Left lung (tissue), 4 donors: ENCODE measurements at regions not wholly inside any gene's neighbourhood (a gene's known extent, or its start where the extent isn't known, plus 50 kb on each side); places are given as distances from the start of the nearest gene placed in this dataset.

Experiments
- ATAC-seq: fragments of 200-7000 bp; cut with Tn5 transposase; one replicate; pipeline ENCODE4 v1.9.1; 2020; ENCODE audit warnings: moderate library complexity
- DNase-seq, 4 donors: peaks; one replicate each; pipeline ENCODE4 v3.0.0-alpha.2; 2013 to 2020
- H3K27ac ChIP-seq, 2 donors: fragments of 200-600 bp; sonication (generic) in 1 of 2; one replicate each; pipeline versions ENCODE4 v1.5.0 to v1.8.0; 2020 to 2021
- H3K27me3 ChIP-seq, 2 donors: fragments of 200-600 bp; sonication (generic) in 1 of 2; one replicate each; pipeline versions ENCODE4 v1.5.0 to v1.8.0; 2020 to 2021
- H3K36me3 ChIP-seq, 2 donors: fragments of 200-600 bp; sonication (generic) in 1 of 2; one replicate each; pipeline versions ENCODE4 v1.5.0 to v1.8.0; 2020 to 2021
- H3K4me1 ChIP-seq, 2 donors: fragments of 200-600 bp; one replicate each; pipeline ENCODE4 v1.8.0; 2021
- H3K4me3 ChIP-seq, 2 donors: fragments of 200-600 bp; sonication (generic) in 1 of 2; one replicate each; pipeline versions ENCODE4 v1.5.0 to v1.8.0; 2020 to 2021; ENCODE audit warnings: mild to moderate bottlenecking in 1 of 2
- H3K9me3 ChIP-seq, 2 donors: fragments of 200-600 bp; sonication (generic) in 1 of 2; one replicate each; pipeline versions ENCODE4 v1.5.0 to v1.8.0; 2020 to 2021
- CTCF ChIP-seq, 2 donors: fragments of 200-600 bp; sonication (generic) in 1 of 2; IDR thresholded peaks; one replicate each; pipeline versions ENCODE4 v1.5.0 to v1.8.0; 2021; ENCODE audit warnings: antibody characterized with exemption in 2 of 2
- intact Hi-C, 2 donors: fragments of 100-400 bp; cut with DNase I; formaldehyde crosslinking; loops; one replicate each; pipeline versions ENCODE4 v1.11.2 to v1.14.2; 2022
- donor health status: DM: no; HTN: yes; CAD: no.
- donor health status: DM: no; HTN: no; CAD: no.

DNA sequence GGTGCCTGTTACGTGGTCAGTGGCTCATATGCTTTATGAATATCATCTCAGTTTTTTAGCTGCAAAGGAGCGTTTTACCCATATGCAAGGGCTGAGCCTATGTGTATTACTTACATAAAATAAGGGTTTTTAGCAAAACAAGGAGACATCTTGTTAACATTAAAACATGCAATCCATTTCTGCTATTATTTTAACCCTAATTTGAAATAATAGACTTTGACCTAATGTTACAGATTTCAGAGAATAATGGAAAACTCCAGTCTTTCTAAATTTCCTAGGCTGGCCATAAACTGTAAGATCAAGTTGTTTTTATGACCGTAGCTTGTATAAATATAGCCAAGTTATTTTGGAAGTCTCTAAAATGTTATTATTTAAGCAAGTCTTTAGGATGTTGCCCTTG, 121.1 kb upstream of the SEMA6A start:
- no peak for DNase-seq
- no peaks in the 10 kb centered on the region for H3K36me3 ChIP-seq
- no peak overlapping the region for H3K27ac ChIP-seq
- peaks cover 0 to 3% of the 10 kb centered on the region in 2 donors for H3K9me3 ChIP-seq
- intact Hi-C loops, result no loop called here
- ATAC-seq, result no peak
- TF ChIP-seq CTCF (IDR thresholded peaks at IDR 0.05), result no peak
- H3K27me3 ChIP-seq, result no peaks in the 10 kb centered on the region
- no peaks in the 10 kb centered on the region for H3K4me1 ChIP-seq
- no peak overlapping the region for H3K4me3 ChIP-seq

- ATAC-seq (no peak), DNase-seq (no peak)
- H3K27ac ChIP-seq, result no peak overlapping the region
- H3K36me3 ChIP-seq, result no peaks in the 10 kb centered on the region
- no peaks in the 10 kb centered on the region for H3K9me3 ChIP-seq
- no peaks in the 10 kb centered on the region for H3K4me1 ChIP-seq
- TF ChIP-seq CTCF (IDR thresholded peaks at IDR 0.05), result no peak
- H3K27me3 ChIP-seq, result no peaks in the 10 kb centered on the region
- intact Hi-C loops, result no loop called here
- H3K4me3 ChIP-seq, result no peak overlapping the region
Measured at GRCh38 chr5:116686438-116686837, 111.8 kb upstream of the SEMA6A start.

GRCh38 chr5:116685931-116686330, 111.3 kb upstream of the SEMA6A start:
- Histone ChIP-seq H3K4me3 (no peak overlapping the region), H3K27ac (no peak overlapping the region), H3K4me1 (no peaks in the 10 kb centered on the region), H3K36me3 (no peaks in the 10 kb centered on the region), H3K9me3 (no peaks in the 10 kb centered on the region), H3K27me3 (no peaks in the 10 kb centered on the region)
- TF ChIP-seq CTCF (IDR thresholded peaks at IDR 0.05), result no peak
- intact Hi-C loops, result no loop called here
- DNase-seq (no peak), ATAC-seq (no peak)

GRCh38 chr5:116685069-116685468, 110.4 kb upstream of the SEMA6A start:
- no peaks in the 10 kb centered on the region for H3K4me1 ChIP-seq
- ATAC-seq (no peak), DNase-seq (no peak)
- no peak overlapping the region for H3K4me3 ChIP-seq
- no peaks in the 10 kb centered on the region for H3K27me3 ChIP-seq
- no peaks in the 10 kb centered on the region for H3K36me3 ChIP-seq
- no peak for TF ChIP-seq CTCF (IDR thresholded peaks at IDR 0.05)
- H3K9me3 ChIP-seq, result no peaks in the 10 kb centered on the region
- no peak overlapping the region for H3K27ac ChIP-seq
- intact Hi-C loops, result no loop called here

GRCh38 chr5:116681334-116682013, 106.9 kb upstream of the SEMA6A start:
- Histone ChIP-seq H3K36me3 (no peaks in the 10 kb centered on the region), H3K27ac (no peak overlapping the region), H3K9me3 (no peaks in the 10 kb centered on the region), H3K4me1 (no peaks in the 10 kb centered on the region), H3K27me3 (no peaks in the 10 kb centered on the region), H3K4me3 (no peak overlapping the region)
- DNase-seq (no peak), ATAC-seq (no peak)
- no peak for TF ChIP-seq CTCF (IDR thresholded peaks at IDR 0.05)
- intact Hi-C loops, result no loop called here
